GM23338 (cell line): ENCODE measurements at regions not wholly inside any gene's neighbourhood (a gene's known extent, or its start where the extent isn't known, plus 50 kb on each side); places are given as distances from the start of the nearest gene placed in this dataset.

ENCODE experiments used
- ATAC-seq: fragments of 200-7000 bp; cut with Tn5 transposase; 3 replicates; pipeline ENCODE4 v1.9.1; 2020
- DNase-seq: peaks from one replicate; pipeline ENCODE4 v3.0.0-alpha.2; 2015; ENCODE audit warnings: low spot score
- H2AFZ ChIP-seq: fragments of 200-600 bp; sonication (generic); 2 replicates; pipeline ENCODE4 v1.8.0; 2016; ENCODE audit warnings: antibody characterized with exemption, mild to moderate bottlenecking, moderate library complexity
- H3F3A ChIP-seq: fragments of 200-600 bp; sonication (generic); replicated peaks from 2 replicates; pipeline ENCODE4 v1.8.0; 2017; ENCODE audit warnings: antibody characterized with exemption, mixed run types, low read depth
- H3K27ac ChIP-seq: fragments of 200-600 bp; sonication (generic); 2 replicates; pipeline ENCODE4 v1.6.1; 2016; ENCODE audit warnings: low read depth
- H3K27me3 ChIP-seq: fragments of 200-600 bp; sonication (generic); 2 replicates; pipeline ENCODE4 v1.8.0; 2016; ENCODE audit warnings: mild to moderate bottlenecking, mixed run types, moderate library complexity; ENCODE audit not compliant: insufficient read depth
- H3K36me3 ChIP-seq: fragments of 200-600 bp; sonication (generic); 2 replicates; pipeline ENCODE4 v1.8.0; 2016; ENCODE audit warnings: mild to moderate bottlenecking; ENCODE audit not compliant: insufficient read depth
- H3K4me1 ChIP-seq: fragments of 200-600 bp; sonication (generic); 2 replicates; pipeline ENCODE4 v1.8.0; 2016; ENCODE audit warnings: mild to moderate bottlenecking, moderate library complexity; ENCODE audit not compliant: insufficient read depth
- H3K4me2 ChIP-seq: fragments of 200-600 bp; sonication (generic); 2 replicates; pipeline ENCODE4 v1.7.1; 2017; ENCODE audit warnings: mixed run types
- H3K4me3 ChIP-seq: fragments of 200-600 bp; sonication (generic); 2 replicates; pipeline ENCODE4 v1.6.1; 2016; ENCODE audit warnings: mixed run types
- H3K79me2 ChIP-seq: fragments of 200-600 bp; sonication (generic); replicated peaks from 2 replicates; pipeline ENCODE4 v1.8.0; 2017; ENCODE audit warnings: mild to moderate bottlenecking; ENCODE audit not compliant: insufficient read depth
- H3K9me2 ChIP-seq: fragments of 200-600 bp; sonication (generic); 2 replicates; pipeline ENCODE4 v1.8.0; 2017; ENCODE audit not compliant: insufficient read depth
- H4K20me1 ChIP-seq: fragments of 200-600 bp; sonication (generic); replicated peaks from 2 replicates; pipeline ENCODE4 v1.8.0; 2017; ENCODE audit warnings: mild to moderate bottlenecking; ENCODE audit not compliant: insufficient read depth
- H3K27ac Mint-ChIP-seq: 2 replicates; pipeline ENCODE4 v1.8.0; 2020; ENCODE audit warnings: inconsistent platforms, mild to moderate bottlenecking, moderate library complexity, mixed read lengths
- H3K27me3 Mint-ChIP-seq: 3 replicates; pipeline ENCODE4 v1.8.0; 2022; ENCODE audit warnings: low read depth, mild to moderate bottlenecking, moderate library complexity, mixed read lengths, inconsistent platforms; ENCODE audit not compliant: insufficient read depth, poor library complexity
- H3K36me3 Mint-ChIP-seq: 3 replicates; pipeline ENCODE4 v1.8.0; 2021; ENCODE audit warnings: low read depth, mild to moderate bottlenecking, inconsistent platforms, moderate library complexity, mixed read lengths
- H3K4me1 Mint-ChIP-seq: 3 replicates; pipeline ENCODE4 v1.8.0; 2020; ENCODE audit warnings: mild to moderate bottlenecking, inconsistent platforms, mixed read lengths
- H3K4me3 Mint-ChIP-seq: 3 replicates; pipeline ENCODE4 v1.8.0; 2021; ENCODE audit warnings: moderate library complexity, mild to moderate bottlenecking, inconsistent platforms, mixed read lengths
- H3K9me3 Mint-ChIP-seq: 3 replicates; pipeline ENCODE4 v1.8.0; 2020; ENCODE audit warnings: moderate library complexity, mild to moderate bottlenecking, inconsistent platforms, mixed read lengths
- EZH2 ChIP-seq: fragments of 200-600 bp; sonication (generic); IDR thresholded peaks from one replicate; pipeline ENCODE4 v1.8.0; 2017; ENCODE audit warnings: antibody characterized with exemption, mild to moderate bottlenecking, low read depth; ENCODE audit not compliant: unreplicated experiment
- JUNB ChIP-seq: IDR thresholded peaks from one replicate; pipeline ENCODE4 v1.6.1; 2016; ENCODE audit warnings: antibody characterized with exemption; ENCODE audit not compliant: unreplicated experiment
- NANOG ChIP-seq: IDR thresholded peaks from 2 replicates; pipeline ENCODE4 v1.6.1; 2016; ENCODE audit warnings: antibody characterized with exemption, borderline replicate concordance
- POLR2AphosphoS5 ChIP-seq: IDR thresholded peaks from 2 replicates; pipeline ENCODE4 v1.6.1; 2016; ENCODE audit warnings: antibody characterized with exemption, low read depth
- ZNF114 ChIP-seq: fragments of 250-450 bp; sonication (Bioruptor Pico); IDR thresholded peaks from 2 replicates; pipeline ENCODE4 v1.5.0; 2020; ENCODE audit warnings: mild to moderate bottlenecking, moderate library complexity
- ZNF331 ChIP-seq: fragments of 250-450 bp; sonication (Bioruptor Pico); IDR thresholded peaks from 2 replicates; pipeline ENCODE4 v1.5.0; 2020; ENCODE audit warnings: low read depth, mild to moderate bottlenecking, moderate library complexity
- ZNF462 ChIP-seq: fragments of 250-450 bp; sonication (Bioruptor Pico); IDR thresholded peaks from 2 replicates; pipeline ENCODE4 v1.5.0; 2020; ENCODE audit warnings: mild to moderate bottlenecking, moderate library complexity
- TF ChIP-seq, protein P1 (sequence below), 2 experiments: fragments of 200-600 bp in 1 of 2; sonication (generic) in 1 of 2; conservative IDR thresholded peaks; 2 replicates each; pipeline versions ENCODE4 v1.5.1 to v1.6.1; 2016 to 2017; ENCODE audit warnings: antibody characterized with exemption in 2 of 2, low read depth in 2 of 2, mild to moderate bottlenecking in 2 of 2, moderate library complexity in 1 of 2
- TF ChIP-seq, protein P2 (sequence below): IDR thresholded peaks from one replicate; pipeline ENCODE4 v1.6.1; 2018; ENCODE audit warnings: antibody characterized with exemption; ENCODE audit not compliant: unreplicated experiment

GRCh38 chr21:32947736-32948135 lies 78.0 kb upstream of the OLIG2 start (continued):
- no peak for TF ChIP-seq ZNF462 (CRISPR knock-in tag)
- no peak for TF ChIP-seq ZNF331 (CRISPR knock-in tag)
- no peak for TF ChIP-seq ZNF114 (CRISPR knock-in tag)

- Mint-ChIP-seq H3K27ac (no peak overlapping the region), H3K36me3 (no peaks in the 10 kb centered on the region), H3K9me3 (no peaks in the 10 kb centered on the region), H3K4me1 (peaks cover 36% of the 10 kb centered on the region), H3K27me3 (peaks cover 4% of the 10 kb centered on the region), H3K4me3 (no peak overlapping the region)
- Histone ChIP-seq H3K4me3 (no peak overlapping the region), H3K27ac (no peak overlapping the region), H3K27me3 (no peaks in the 10 kb centered on the region), H2AFZ (0 out of 2 replicates have a peak overlapping the region, but pooled peaks have one; percentile 35), H4K20me1 (no peaks in the 10 kb centered on the region), H3F3A (no peaks in the 10 kb centered on the region), H3K36me3 (no peaks in the 10 kb centered on the region), H3K4me2 (no peak overlapping the region), H3K79me2 (no peaks in the 10 kb centered on the region), H3K9me2 (peaks cover 8% of the 10 kb centered on the region; the same call in 1 of the 2 replicates), H3K4me1 (peaks cover 27% of the 10 kb centered on the region)
- DNase-seq: no peak
- no peak for ATAC-seq
- TF ChIP-seq, protein P1, sequence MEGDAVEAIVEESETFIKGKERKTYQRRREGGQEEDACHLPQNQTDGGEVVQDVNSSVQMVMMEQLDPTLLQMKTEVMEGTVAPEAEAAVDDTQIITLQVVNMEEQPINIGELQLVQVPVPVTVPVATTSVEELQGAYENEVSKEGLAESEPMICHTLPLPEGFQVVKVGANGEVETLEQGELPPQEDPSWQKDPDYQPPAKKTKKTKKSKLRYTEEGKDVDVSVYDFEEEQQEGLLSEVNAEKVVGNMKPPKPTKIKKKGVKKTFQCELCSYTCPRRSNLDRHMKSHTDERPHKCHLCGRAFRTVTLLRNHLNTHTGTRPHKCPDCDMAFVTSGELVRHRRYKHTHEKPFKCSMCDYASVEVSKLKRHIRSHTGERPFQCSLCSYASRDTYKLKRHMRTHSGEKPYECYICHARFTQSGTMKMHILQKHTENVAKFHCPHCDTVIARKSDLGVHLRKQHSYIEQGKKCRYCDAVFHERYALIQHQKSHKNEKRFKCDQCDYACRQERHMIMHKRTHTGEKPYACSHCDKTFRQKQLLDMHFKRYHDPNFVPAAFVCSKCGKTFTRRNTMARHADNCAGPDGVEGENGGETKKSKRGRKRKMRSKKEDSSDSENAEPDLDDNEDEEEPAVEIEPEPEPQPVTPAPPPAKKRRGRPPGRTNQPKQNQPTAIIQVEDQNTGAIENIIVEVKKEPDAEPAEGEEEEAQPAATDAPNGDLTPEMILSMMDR (conservative IDR thresholded peaks at IDR 0.05; ENCODE audit: low read depth in 2 of 2): no peak
- TF ChIP-seq NANOG (no peak), EZH2 (no peak), POLR2AphosphoS5 (no peak), JUNB (no peak)
- TF ChIP-seq, protein P2, sequence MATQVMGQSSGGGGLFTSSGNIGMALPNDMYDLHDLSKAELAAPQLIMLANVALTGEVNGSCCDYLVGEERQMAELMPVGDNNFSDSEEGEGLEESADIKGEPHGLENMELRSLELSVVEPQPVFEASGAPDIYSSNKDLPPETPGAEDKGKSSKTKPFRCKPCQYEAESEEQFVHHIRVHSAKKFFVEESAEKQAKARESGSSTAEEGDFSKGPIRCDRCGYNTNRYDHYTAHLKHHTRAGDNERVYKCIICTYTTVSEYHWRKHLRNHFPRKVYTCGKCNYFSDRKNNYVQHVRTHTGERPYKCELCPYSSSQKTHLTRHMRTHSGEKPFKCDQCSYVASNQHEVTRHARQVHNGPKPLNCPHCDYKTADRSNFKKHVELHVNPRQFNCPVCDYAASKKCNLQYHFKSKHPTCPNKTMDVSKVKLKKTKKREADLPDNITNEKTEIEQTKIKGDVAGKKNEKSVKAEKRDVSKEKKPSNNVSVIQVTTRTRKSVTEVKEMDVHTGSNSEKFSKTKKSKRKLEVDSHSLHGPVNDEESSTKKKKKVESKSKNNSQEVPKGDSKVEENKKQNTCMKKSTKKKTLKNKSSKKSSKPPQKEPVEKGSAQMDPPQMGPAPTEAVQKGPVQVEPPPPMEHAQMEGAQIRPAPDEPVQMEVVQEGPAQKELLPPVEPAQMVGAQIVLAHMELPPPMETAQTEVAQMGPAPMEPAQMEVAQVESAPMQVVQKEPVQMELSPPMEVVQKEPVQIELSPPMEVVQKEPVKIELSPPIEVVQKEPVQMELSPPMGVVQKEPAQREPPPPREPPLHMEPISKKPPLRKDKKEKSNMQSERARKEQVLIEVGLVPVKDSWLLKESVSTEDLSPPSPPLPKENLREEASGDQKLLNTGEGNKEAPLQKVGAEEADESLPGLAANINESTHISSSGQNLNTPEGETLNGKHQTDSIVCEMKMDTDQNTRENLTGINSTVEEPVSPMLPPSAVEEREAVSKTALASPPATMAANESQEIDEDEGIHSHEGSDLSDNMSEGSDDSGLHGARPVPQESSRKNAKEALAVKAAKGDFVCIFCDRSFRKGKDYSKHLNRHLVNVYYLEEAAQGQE: no peak
These were observed 76.0 kb upstream of the OLIG2 start for GRCh38 chr21:32949701-32950100.
